ENCODE measurements at regions not wholly inside any gene's neighbourhood (a gene's known extent, or its start where the extent isn't known, plus 50 kb on each side); places are given as distances from the start of the nearest gene placed in this dataset.

- TF ChIP-seq CTCF (IDR thresholded peaks at IDR 0.05; ENCODE audit: low read depth, low read length) (no peak), MAX (IDR thresholded peaks at IDR 0.05; ENCODE audit: low read depth, low read length) (no peak), POLR2A (IDR thresholded peaks at IDR 0.05; ENCODE audit: extremely low read depth, insufficient read length) (no peak)
Observed at GRCh38 chr14:52155651-52156213, 86.9 kb upstream of the NID2 start.

Data from NB4 (cell line).